Bronchial epithelial cell (primary cell): ENCODE measurements at regions not wholly inside any gene's neighbourhood (a gene's known extent, or its start where the extent isn't known, plus 50 kb on each side); places are given as distances from the start of the nearest gene placed in this dataset.

Source experiments
- DNase-seq: peaks from one replicate; pipeline ENCODE4 v3.0.0-alpha.2; 2010; ENCODE audit warnings: low read depth
- FAIRE-seq: peaks from 2 replicates; lab custom pipeline; 2011; peaks lifted over from hg19 to GRCh38; lab: Jason Lieb, UNC
- H3K27me3 ChIP-seq: 2 replicates; pipeline ENCODE4 v1.5.1; 2011; ENCODE audit warnings: low read length; ENCODE audit not compliant: control insufficient read depth, insufficient read depth
- H3K36me3 ChIP-seq: 2 replicates; pipeline ENCODE4 v1.5.1; 2011; ENCODE audit warnings: low read length; ENCODE audit not compliant: control insufficient read depth, insufficient read depth
- H3K4me3 ChIP-seq: 2 replicates; pipeline ENCODE4 v1.5.1; 2011; ENCODE audit warnings: mild to moderate bottlenecking, low read depth, low read length, control low read depth
- CTCF ChIP-seq: IDR thresholded peaks from 2 replicates; pipeline ENCODE4 v1.5.1; 2011; ENCODE audit warnings: mild to moderate bottlenecking, moderate library complexity, low read length, control low read depth, inconsistent platforms; ENCODE audit not compliant: insufficient read depth, severe bottlenecking

- no peak for TF ChIP-seq CTCF
- FAIRE-seq = no peak
- Histone ChIP-seq H3K36me3 (no peaks in the 10 kb centered on the region), H3K27me3 (no peaks in the 10 kb centered on the region), H3K4me3 (no peak overlapping the region)
- DNase-seq = no peak
Observed at GRCh38 chr4:123980736-123981300, 584.2 kb downstream of the SPRY1 start.

GRCh38 chr4:123984886-123985285 lies 588.3 kb downstream of the SPRY1 start:
- Histone ChIP-seq H3K36me3 (no peaks in the 10 kb centered on the region), H3K4me3 (no peak overlapping the region), H3K27me3 (no peaks in the 10 kb centered on the region)
- DNase-seq = no peak
- no peak for TF ChIP-seq CTCF
- FAIRE-seq = no peak

GRCh38 chr4:123986268-123986798 lies 589.7 kb downstream of the SPRY1 start:
- DNase-seq (peak; percentile 74), FAIRE-seq (no peak)
- H3K36me3 ChIP-seq = no peaks in the 10 kb centered on the region
- no peaks in the 10 kb centered on the region for H3K27me3 ChIP-seq
- no peak for TF ChIP-seq CTCF
- H3K4me3 ChIP-seq = no peak overlapping the region

GRCh38 chr4:123987408-123987807 lies 590.8 kb downstream of the SPRY1 start:
- no peak for TF ChIP-seq CTCF
- no peak for DNase-seq
- Histone ChIP-seq H3K36me3 (no peaks in the 10 kb centered on the region), H3K4me3 (no peak overlapping the region), H3K27me3 (no peaks in the 10 kb centered on the region)
- no peak for FAIRE-seq

- Histone ChIP-seq H3K4me3 (no peak overlapping the region), H3K27me3 (no peaks in the 10 kb centered on the region), H3K36me3 (no peaks in the 10 kb centered on the region)
- TF ChIP-seq CTCF = no peak
- DNase-seq = no peak
- no peak for FAIRE-seq
Observed at GRCh38 chr4:123990310-123990870, 593.8 kb downstream of the SPRY1 start.
